ENCODE measurements at regions not wholly inside any gene's neighbourhood (a gene's known extent, or its start where the extent isn't known, plus 50 kb on each side); places are given as distances from the start of the nearest gene placed in this dataset.

GRCh38 chr10:91702620-91703019, 69.7 kb upstream of the PPP1R3C start:
- TF ChIP-seq CTCF (IDR thresholded peaks at IDR 0.05) (no peak), POLR2A (IDR thresholded peaks at IDR 0.05) (no peak)
